HG03066 (cell line): ENCODE measurements at regions not wholly inside any gene's neighbourhood (a gene's known extent, or its start where the extent isn't known, plus 50 kb on each side); places are given as distances from the start of the nearest gene placed in this dataset.
A peak's percentile ranks its signal among the peaks of the same experiment; 100 is the strongest.
"Not testable (repeated sequence)": the region's sequence is repeated elsewhere in the genome, so short reads cannot be mapped to it uniquely, and the experiment has no call there.

Experiments used
- ATAC-seq: cut with Tn5 transposase; IDR thresholded peaks from one replicate; pipeline ENCODE4 v1.9.1; 2021; ENCODE audit warnings: low read depth; ENCODE audit not compliant: unreplicated experiment

GRCh38 chr1:149635290-149635899, 51.7 kb downstream of the PPIAL4C start:
- ATAC-seq = not testable (repeated sequence)

- peak; percentile 92 for ATAC-seq
These were observed 52.9 kb downstream of the PPIAL4C start for GRCh38 chr1:149636286-149637122.

DNA sequence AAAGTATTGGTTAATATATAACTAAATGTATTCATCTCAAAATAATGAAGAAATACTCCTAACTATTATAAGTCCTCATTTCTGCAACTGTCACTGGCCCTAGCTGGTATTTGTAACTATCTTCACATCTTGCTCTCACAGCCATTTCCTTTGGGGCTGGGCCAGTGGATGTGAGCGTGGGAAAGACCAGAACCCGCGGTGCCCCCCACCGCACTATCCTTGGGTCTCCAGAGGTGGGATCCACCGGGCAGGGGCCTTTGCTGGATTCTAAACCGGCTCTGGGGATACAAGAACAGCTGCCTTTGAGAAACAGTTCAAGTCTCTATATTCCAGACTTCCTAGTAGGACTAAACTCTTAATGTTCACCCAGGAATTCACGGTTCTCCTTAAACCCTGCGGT, 54.8 kb downstream of the PPIAL4C start:
- not testable (repeated sequence) for ATAC-seq

DNA sequence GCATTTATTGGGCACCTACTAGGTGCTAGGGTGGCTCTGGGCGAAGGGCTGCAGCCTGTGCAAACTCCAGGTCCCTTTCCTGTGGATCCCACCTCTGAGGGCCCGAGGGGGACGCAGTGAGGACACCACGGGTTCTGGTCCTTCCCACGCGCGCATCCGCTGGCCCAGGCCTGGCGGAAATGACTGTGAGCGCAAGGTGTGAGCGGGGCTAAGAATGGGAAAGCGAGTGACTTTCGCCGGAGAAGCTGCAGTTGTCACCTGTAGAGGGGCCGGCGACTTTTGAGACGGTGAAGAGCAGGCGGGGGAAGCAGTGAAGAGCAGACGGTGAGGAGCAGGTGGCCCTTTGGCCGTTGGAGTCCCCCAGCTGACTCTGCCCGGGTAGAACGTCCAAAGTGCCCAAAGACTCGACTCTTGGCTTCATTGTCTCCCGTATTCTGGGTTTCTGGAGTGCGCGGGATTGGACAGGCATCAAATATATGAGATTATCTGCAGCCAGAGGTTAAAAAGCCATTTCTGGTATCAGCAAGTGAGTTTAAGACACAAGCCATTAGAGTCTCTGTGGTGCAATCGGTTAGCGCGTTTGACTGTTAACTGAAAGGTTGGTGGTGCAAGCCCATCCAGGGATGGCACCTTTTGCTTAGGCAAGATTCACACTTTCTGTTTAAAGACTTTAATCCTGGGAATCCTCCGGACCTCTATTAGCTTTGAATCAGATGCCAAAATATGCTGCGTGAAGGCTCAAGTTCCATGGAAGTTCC, 55.4 kb downstream of the PPIAL4C start:
- ATAC-seq = not testable (repeated sequence)

- not testable (repeated sequence) for ATAC-seq
These were observed 57.5 kb downstream of the PPIAL4C start for GRCh38 chr1:149641179-149641578.

DNA sequence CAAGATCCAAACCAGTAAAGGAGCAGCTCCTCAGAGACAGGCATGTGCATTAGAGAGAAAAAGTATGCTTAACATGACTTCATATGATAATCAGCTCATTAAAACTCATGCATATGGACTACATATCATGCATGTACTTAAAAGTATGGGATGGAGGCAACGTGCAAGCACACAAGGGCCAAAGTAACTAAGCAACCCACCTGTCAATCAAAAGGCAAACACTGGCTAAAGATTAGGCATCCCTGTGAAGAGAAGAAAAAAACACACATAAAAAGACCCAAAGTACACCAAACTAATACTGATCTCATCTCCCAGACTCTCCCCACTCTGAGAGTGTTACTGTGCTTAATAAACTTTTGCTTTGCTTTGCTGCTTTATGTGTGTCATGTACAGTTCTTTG, 61.2 kb downstream of the PPIAL4C start:
- not testable (repeated sequence) for ATAC-seq

DNA sequence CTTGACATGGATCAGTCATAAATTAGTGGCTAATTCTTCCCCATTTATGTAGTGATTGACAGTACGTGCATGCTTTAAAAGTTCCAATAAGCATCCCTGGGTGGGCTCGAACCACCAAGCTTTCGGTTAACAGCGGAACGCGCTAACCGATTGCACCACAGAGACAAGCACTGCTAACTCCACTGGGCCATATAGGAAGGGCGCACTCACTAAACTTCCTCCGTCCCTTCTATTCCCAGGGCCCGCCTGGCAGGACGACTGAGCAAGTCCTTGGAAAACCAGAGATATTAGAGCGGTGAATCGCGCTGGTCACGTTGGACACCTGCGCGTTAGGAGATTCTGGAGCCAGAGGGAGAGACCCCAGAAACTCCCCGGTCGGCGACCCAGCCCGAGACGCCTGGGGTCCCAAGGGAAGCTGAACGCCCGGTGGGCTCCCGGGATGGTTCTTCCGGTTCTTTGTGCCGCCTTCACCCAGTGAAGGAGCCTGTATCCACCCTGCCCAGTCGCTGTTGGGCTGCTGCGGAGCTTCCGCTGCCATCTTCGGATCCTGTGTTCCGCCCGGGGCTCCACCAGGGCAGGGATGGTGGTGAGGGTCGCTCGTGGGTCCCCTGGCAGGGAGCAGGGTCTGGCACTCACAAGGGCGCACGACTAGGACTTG, 62.8 kb downstream of the PPIAL4C start:
- not testable (repeated sequence) for ATAC-seq

- not testable (repeated sequence) for ATAC-seq
These were observed 63.3 kb downstream of the PPIAL4C start for GRCh38 chr1:149647018-149647373.

GRCh38 chr1:149657750-149658149, 74.1 kb downstream of the PPIAL4C start:
- not testable (repeated sequence) for ATAC-seq

DNA sequence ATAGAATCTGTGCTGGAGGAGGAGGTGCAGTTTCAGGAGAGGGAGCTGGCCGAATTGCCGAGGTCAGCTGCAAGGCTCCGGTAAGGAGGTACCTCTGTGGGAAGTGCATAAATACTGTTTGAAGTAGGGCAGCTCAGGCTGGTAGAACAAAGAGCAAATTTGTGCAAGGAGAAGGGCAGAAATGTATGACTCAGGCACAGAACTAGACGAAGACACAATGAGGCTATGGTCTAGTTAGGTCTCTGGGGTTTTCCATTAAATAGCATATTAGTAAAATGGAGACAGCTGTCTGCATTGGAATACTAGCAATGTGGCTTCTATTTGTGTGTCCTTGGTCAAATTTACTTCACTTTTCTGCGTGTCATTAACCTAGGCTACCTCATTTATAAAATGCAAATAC, 74.5 kb downstream of the PPIAL4C start:
- ATAC-seq = not testable (repeated sequence)

DNA sequence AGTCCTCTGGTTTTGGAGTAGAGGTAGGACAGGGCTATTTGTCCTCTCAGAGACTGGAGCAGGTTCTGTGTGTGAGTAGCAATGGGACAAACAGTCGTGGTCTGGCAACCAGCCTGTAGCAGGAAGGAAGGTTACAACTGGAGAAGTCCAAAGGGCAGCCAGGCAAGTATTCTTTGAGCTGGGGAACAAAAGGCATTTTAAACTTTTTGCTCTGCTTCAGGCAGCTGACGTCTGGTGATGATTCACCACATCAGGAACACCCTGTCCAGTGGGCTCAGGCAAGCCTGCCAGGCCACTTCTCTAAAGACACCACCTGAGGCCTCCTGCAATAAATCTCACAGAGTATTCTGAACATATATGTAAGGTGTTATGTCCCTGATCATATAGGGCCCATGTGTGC, 81.0 kb downstream of the PPIAL4C start:
- ATAC-seq = not testable (repeated sequence)

DNA sequence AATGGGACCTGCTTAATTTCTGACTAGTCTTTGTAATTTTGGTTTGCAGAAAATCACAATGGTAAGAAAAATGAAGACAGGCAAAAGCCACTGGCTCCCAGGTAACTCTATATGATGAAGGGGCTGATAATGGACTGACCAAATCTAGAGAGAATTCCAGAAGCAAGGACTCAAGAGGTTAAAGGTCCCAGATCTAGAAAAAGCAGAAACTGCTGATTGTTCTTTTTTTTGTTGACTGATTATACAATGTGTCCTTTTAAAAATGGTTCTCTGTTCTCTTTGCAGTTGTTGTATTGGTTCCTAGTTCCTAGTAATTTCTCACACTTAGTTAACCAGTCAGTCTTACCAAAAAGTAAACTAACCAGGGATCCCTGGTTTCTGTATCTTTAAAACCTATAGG, 81.4 kb downstream of the PPIAL4C start:
- not testable (repeated sequence) for ATAC-seq

GRCh38 chr1:149665528-149665927, 81.9 kb downstream of the PPIAL4C start:
- ATAC-seq = not testable (repeated sequence)

GRCh38 chr1:149673231-149673909, 89.7 kb downstream of the PPIAL4C start:
- ATAC-seq = not testable (repeated sequence)

DNA sequence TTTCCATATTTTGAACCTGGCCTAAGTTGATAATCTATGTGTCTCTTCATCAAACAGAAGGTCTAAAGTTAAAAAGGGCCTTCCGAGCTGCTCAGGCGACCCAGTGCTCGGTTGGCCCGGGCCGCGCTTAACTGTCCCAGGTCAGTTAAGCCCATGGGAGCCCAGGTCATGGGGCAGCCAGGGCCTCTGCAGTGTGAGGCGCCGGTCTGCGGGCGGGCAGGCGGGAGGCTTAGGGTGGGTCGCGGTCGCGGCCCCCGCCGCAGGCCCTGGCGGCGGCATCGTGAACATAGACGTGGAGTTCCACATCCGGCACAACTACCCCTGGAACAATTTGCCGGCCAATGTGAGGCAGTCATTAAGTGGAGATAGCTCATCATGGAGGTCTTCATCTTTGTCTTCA, 91.3 kb downstream of the PPIAL4C start:
- not testable (repeated sequence) for ATAC-seq

DNA sequence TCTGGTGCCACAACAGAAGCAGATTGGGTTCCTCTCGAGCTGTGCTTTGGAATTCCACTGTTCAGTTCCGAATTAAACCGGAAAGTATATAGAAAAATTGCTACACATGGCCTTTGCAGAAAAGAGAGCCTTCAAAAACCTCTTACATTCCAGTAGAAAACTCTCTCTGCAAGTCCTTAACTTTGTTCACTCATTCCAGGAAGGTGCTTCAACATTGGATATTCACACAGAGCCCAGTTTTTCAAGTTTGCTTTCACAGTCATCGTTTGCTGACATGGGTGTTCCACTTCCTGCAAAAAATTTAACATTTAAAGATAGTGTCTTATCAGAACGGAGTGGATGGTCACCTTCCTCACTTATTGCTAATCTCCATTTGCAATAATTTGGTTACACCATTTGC, 93.7 kb downstream of the PPIAL4C start:
- not testable (repeated sequence) for ATAC-seq

DNA sequence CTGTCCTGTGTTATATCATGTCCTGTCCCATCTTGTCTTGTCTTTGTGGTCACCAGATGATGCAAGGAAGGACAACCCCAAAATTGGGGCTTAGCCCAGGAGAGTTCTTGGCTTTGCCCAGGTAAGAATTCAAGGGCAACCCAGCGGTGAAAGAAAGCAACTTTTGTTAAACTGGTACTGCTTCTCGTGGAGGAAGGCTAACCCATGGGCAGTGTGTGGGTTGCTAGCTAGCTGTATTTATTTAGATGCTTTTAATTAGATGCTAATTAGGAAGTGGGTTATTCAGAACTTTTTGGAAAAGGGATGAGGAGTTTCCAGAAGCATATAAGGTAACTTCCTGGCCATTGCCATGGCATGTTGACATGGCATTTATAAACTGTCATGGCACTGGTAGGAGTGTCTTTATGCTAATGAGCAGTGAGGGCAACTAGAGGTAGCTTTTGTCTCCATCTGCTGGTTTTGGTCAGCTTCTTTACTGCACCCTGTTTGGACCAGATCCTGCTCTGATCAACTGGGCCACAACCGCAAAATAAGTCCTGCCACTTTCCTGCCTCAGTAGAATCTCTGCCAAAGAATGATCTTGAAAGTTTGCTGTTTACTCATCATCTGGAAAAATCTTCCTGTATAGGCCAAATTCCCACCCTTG, 95.8 kb upstream of the FCGR1A start:
- ATAC-seq = not testable (repeated sequence)

- not testable (repeated sequence) for ATAC-seq
These were observed 91.1 kb upstream of the FCGR1A start for GRCh38 chr1:149691399-149691798.

DNA sequence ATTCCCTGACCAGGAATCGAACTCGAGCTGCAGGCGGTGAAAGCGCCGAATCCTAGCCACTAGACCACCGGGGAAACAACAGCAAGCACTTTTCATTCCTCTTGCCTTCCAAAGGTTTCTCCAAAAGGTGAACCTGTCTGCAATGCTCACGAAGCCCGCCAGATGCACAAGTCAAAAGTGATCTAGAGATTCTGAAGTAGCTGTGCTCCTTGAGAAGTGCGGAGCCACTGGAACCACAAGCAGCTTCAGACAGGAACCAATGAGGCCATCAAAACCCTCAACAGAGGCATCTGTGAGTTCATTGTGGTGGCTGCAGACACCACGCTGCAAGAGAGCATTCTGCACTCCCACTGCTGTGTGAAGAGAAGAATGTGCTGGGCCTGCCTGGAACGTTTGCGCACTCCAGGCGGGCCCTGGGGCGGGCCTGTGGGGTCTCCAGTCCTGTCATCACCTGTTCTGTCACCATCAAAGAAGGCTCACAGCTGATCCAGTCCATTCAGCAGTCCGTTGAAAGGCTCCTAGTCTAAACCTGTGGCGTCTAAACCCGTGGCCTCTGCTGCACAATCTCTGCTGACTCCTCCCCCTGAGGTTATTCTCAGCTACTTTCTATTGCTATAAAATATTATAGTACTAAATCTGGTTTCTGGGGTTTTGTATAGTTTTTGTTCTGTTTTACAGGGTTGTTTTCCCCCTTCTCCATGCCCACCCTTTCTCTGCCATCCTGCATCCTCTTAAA, 89.5 kb upstream of the FCGR1A start:
- not testable (repeated sequence) for ATAC-seq
